Neuronal stem cell (in vitro differentiated cells): ENCODE measurements at regions not wholly inside any gene's neighbourhood (a gene's known extent, or its start where the extent isn't known, plus 50 kb on each side); places are given as distances from the start of the nearest gene placed in this dataset.

Source experiments
- DNase-seq: peaks from one replicate; pipeline ENCODE4 v3.0.0-alpha.2; 2013; ENCODE audit warnings: low spot score
- H2AFZ ChIP-seq: one replicate; pipeline ENCODE4 v1.6.1; 2013; ENCODE audit warnings: mild to moderate bottlenecking, low read length, inconsistent platforms
- H2AK5ac ChIP-seq: 2 replicates; pipeline ENCODE4 v1.6.1; 2013; ENCODE audit warnings: low read depth, mild to moderate bottlenecking, inconsistent platforms, low read length, moderate library complexity, mixed read lengths
- H2BK120ac ChIP-seq: 2 replicates; pipeline ENCODE4 v1.6.1; 2013; ENCODE audit warnings: low read depth, mild to moderate bottlenecking, inconsistent platforms, low read length, moderate library complexity, mixed read lengths
- H2BK12ac ChIP-seq: one replicate; pipeline ENCODE4 v1.6.1; 2013; ENCODE audit warnings: low read length, inconsistent platforms
- H2BK15ac ChIP-seq: 2 replicates; pipeline ENCODE4 v1.6.1; 2013; ENCODE audit warnings: mild to moderate bottlenecking, low read length, inconsistent platforms, mixed read lengths
- H2BK5ac ChIP-seq: one replicate; pipeline ENCODE4 v1.6.1; 2013; ENCODE audit warnings: inconsistent platforms, mild to moderate bottlenecking, low read length, moderate library complexity
- H3K14ac ChIP-seq: one replicate; pipeline ENCODE4 v1.6.1; 2013; ENCODE audit warnings: low read length, inconsistent platforms
- H3K18ac ChIP-seq: 2 replicates; pipeline ENCODE4 v1.6.1; 2013; ENCODE audit warnings: low read length, inconsistent platforms
- H3K23ac ChIP-seq: 2 replicates; pipeline ENCODE4 v1.6.1; 2013; ENCODE audit warnings: low read depth, mild to moderate bottlenecking, mixed read lengths, low read length, inconsistent platforms; ENCODE audit not compliant: poor library complexity
- H3K27ac ChIP-seq: replicated peaks from 3 replicates; pipeline ENCODE4 v1.5.1; 2013; ENCODE audit warnings: low read length, inconsistent platforms
- H3K27me3 ChIP-seq, 3 experiments: 2 replicates each; pipeline ENCODE4 v1.6.1; 2013; ENCODE audit warnings: low read length in 3 of 3, mild to moderate bottlenecking in 2 of 3, inconsistent platforms in 1 of 3, low read depth in 1 of 3, mixed read lengths in 1 of 3, moderate library complexity in 1 of 3; ENCODE audit not compliant: control insufficient read depth in 3 of 3, insufficient read depth in 3 of 3
- H3K36me3 ChIP-seq, 2 donors: replicated peaks in 1 of 2; 2 replicates each; pipeline ENCODE4 v1.6.1; 2013; ENCODE audit warnings: low read length in 2 of 2; ENCODE audit not compliant: control insufficient read depth in 2 of 2, insufficient read depth in 2 of 2
- H3K4ac ChIP-seq: 2 replicates; pipeline ENCODE4 v1.6.1; 2013; ENCODE audit warnings: inconsistent platforms, mild to moderate bottlenecking, low read length, moderate library complexity
- H3K4me1 ChIP-seq, 2 donors: 1 replicate in 1 of 2; 2 replicates in 1 of 2; pipeline ENCODE4 v1.6.1; 2013; ENCODE audit warnings: low read length in 2 of 2, low read depth in 1 of 2; ENCODE audit not compliant: control insufficient read depth in 2 of 2, insufficient read depth in 1 of 2
- H3K4me2 ChIP-seq: one replicate; pipeline ENCODE4 v1.6.1; 2013; ENCODE audit warnings: mild to moderate bottlenecking, low read length, inconsistent platforms; ENCODE audit not compliant: insufficient read depth, poor library complexity, severe bottlenecking
- H3K4me3 ChIP-seq, 2 donors: 2 replicates each; pipeline ENCODE4 v1.5.1; 2013; ENCODE audit warnings: low read length in 2 of 2, mild to moderate bottlenecking in 2 of 2, inconsistent platforms in 1 of 2, moderate library complexity in 1 of 2
- H3K79me1 ChIP-seq: one replicate; pipeline ENCODE4 v1.6.1; 2013; ENCODE audit warnings: low read depth, mild to moderate bottlenecking, inconsistent platforms, low read length, moderate library complexity
- H3K9ac ChIP-seq: one replicate; pipeline ENCODE4 v1.6.1; 2013; ENCODE audit warnings: mild to moderate bottlenecking, low read depth, low read length, inconsistent platforms; ENCODE audit not compliant: poor library complexity
- H3K9me3 ChIP-seq, 2 donors: replicated peaks in 1 of 2; 2 replicates each; pipeline versions ENCODE3 to v1.6.1; 2013; ENCODE audit warnings: low read length in 2 of 2, mild to moderate bottlenecking in 2 of 2, inconsistent platforms in 1 of 2, low read depth in 1 of 2, mixed read lengths in 1 of 2, moderate library complexity in 1 of 2; ENCODE audit not compliant: control insufficient read depth in 2 of 2, insufficient read depth in 1 of 2
- H4K8ac ChIP-seq: one replicate; pipeline ENCODE4 v1.6.1; 2013; ENCODE audit warnings: low read depth, mild to moderate bottlenecking, inconsistent platforms, low read length, moderate library complexity
- H4K91ac ChIP-seq: one replicate; pipeline ENCODE4 v1.6.1; 2013; ENCODE audit warnings: low read length, low read depth, mild to moderate bottlenecking, inconsistent platforms; ENCODE audit not compliant: poor library complexity
- WGBS, 2 donors: extraction: QIAGEN DNeasy Blood & Tissue Kit; methylation state at CpG; one replicate each; pipeline ENCODE4 v1.1.7; 2013; ENCODE audit warnings: missing lambda C conversion rate in 2 of 2, mixed read lengths in 1 of 2; ENCODE audit not compliant: insufficient read length in 2 of 2, insufficient replicate concordance in 1 of 2; ENCODE audit errors: extremely low coverage in 2 of 2; 5-methylcytosine and 5-hydroxymethylcytosine counted together

DNA sequence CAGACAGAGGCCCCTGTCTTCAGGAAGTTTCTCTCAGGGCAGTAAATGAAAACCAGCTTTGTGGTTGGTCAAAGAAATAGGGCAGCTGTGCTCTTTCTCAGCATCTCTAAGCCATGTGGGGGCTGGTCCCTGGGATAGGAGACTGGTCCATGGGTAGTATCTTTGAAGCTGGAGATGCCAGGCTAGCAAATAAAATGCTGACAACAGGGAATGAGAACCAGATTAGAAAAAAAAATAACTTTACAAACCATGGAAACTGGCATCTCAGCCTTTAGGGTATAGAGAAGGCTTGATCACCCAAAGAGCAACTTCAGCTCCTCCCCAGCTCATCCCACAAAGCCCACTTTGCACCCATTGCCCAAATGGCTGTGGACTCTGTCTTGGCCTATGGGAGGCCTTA, 138.1 kb downstream of the TTC32 start:
- no peak overlapping the region for H4K8ac ChIP-seq
- no peak overlapping the region for H2BK120ac ChIP-seq
- no peak overlapping the region for H3K4me2 ChIP-seq

DNA sequence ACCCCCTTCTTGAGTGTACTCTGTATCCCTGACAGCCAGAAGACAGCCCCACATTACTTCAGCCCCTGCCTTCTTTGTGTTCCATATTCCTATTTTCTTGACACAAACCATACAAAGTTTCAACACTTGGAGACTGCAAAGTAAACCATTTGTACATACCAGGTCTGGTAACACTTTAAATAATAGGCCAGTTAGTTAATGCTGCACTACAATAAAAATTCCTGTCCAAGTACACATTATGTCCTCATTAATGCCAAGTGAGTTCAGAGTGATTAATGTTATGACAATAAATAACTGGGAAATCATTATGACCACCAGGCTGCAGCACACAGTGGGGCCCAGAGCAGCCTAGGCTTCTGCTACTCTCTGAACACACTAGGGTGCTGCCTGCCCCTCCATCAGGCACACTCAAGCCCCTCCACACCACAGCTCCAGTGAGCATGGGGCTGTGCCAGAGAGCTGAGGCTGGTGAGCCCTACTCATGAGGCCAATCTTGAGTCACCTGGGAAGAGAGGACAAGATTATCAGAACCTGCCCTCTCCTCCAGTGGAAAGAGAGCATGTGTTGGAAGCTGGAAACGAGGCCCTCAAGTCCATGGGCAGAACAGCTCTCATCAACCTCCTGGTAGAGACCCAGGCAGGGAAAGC, 138.7 kb downstream of the TTC32 start:
- Histone ChIP-seq H3K18ac (peak overlapping the region; percentile 23), H3K79me1 (no peaks in the 10 kb centered on the region), H3K4ac (no peak overlapping the region), H3K4me3 (no peak overlapping the region), H2AFZ (no peak overlapping the region), H3K23ac (no peak overlapping the region), H2BK12ac (no peak overlapping the region), H3K9ac (no peak overlapping the region), H3K27me3 (no peaks in the 10 kb centered on the region), H2BK5ac (no peak overlapping the region), H3K4me1 (no peaks in the 10 kb centered on the region), H4K91ac (peak overlapping the region; percentile 40), H3K36me3 (no peaks in the 10 kb centered on the region), H2BK120ac (no peak overlapping the region), H3K4me2 (no peak overlapping the region), H3K27ac (no peak overlapping the region), H2AK5ac (no peak overlapping the region), H2BK15ac (no peak overlapping the region), H3K14ac (no peak overlapping the region), H3K9me3 (no peaks in the 10 kb centered on the region), H4K8ac (no peak overlapping the region)
- WGBS, 2 donors: no CpG with 5 or more reads among the region's 1 CpG
- DNase-seq: no peak

More for the DNA sequence above, 138.1 kb downstream of the TTC32 start:
- Histone ChIP-seq H3K9ac (no peak overlapping the region), H2BK12ac (no peak overlapping the region), H2BK15ac (no peak overlapping the region), H3K23ac (no peak overlapping the region), H3K14ac (no peak overlapping the region), H2AFZ (no peak overlapping the region), H3K18ac (no peak overlapping the region), H3K79me1 (no peaks in the 10 kb centered on the region), H2AK5ac (no peak overlapping the region), H3K4ac (no peak overlapping the region), H3K27me3 (no peaks in the 10 kb centered on the region), H4K91ac (no peak overlapping the region), H3K9me3 (no peaks in the 10 kb centered on the region), H3K27ac (no peak overlapping the region), H2BK5ac (no peak overlapping the region), H3K36me3 (no peaks in the 10 kb centered on the region), H3K4me1 (no peaks in the 10 kb centered on the region), H3K4me3 (no peak overlapping the region)
- DNase-seq: no peak

DNA sequence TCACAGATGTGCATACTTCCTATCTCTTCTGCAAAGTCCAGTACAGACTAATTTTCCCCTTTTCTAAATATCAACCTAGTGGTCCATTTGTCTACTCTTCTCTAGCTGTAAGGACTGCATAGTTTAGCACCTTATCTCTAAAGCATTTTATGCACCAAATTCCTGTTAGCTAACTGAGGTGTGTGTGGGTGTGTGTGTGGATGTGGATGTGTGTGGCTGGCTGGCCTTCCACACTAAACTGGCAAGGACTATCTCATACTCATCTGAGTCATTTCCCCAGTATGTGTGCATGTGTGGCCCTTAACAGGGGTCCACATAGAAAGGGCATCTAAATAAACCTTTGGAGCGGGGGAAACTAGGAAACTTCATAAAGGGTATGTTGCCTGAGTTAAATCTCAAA, 139.6 kb downstream of the TTC32 start:
- Histone ChIP-seq H3K9me3 (no peaks in the 10 kb centered on the region), H3K27ac (no peak overlapping the region)
- no CpG with 5 or more reads among the region's 1 CpG for whole genome bisulfite sequencing, 2 donors

DNA sequence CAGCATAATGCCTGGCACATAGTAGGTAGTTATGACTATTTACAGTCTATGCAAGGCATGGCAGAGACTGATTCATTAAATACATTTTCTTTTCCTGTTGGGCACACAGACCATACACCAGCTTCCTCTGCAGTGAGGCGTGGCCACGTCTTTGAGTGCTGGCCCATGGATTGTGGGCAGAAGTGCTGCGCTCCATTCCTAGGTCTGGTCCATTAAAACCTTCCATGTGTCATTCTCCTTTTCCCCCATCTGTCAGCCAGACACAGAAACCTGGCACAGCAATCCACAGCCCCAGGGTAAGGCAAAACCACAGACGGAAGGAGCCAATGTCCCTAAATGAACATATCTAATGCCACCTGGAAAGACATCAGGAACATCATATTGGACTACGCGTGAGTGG, 141.9 kb downstream of the TTC32 start:
- WGBS, 2 donors: no CpG with 5 or more reads among the region's 6 CpGs
- H3K79me1 ChIP-seq: no peaks in the 10 kb centered on the region
- DNase-seq: no peak

More for the DNA sequence above, 139.6 kb downstream of the TTC32 start:
- Histone ChIP-seq H2AK5ac (no peak overlapping the region), H3K79me1 (no peaks in the 10 kb centered on the region), H3K9ac (no peak overlapping the region), H3K36me3 (no peaks in the 10 kb centered on the region), H3K23ac (no peak overlapping the region), H2BK12ac (no peak overlapping the region), H3K4me1 (no peaks in the 10 kb centered on the region), H2BK15ac (no peak overlapping the region), H3K4me2 (no peak overlapping the region), H3K27me3 (no peaks in the 10 kb centered on the region), H3K18ac (no peak overlapping the region), H2BK5ac (no peak overlapping the region), H2BK120ac (no peak overlapping the region), H4K8ac (no peak overlapping the region), H2AFZ (no peak overlapping the region), H4K91ac (no peak overlapping the region), H3K4ac (no peak overlapping the region), H3K4me3 (no peak overlapping the region), H3K14ac (no peak overlapping the region)
- no peak for DNase-seq

More for the DNA sequence above, 141.9 kb downstream of the TTC32 start:
- Histone ChIP-seq H3K36me3 (no peaks in the 10 kb centered on the region), H3K9ac (no peak overlapping the region), H3K4ac (no peak overlapping the region), H3K9me3 (no peaks in the 10 kb centered on the region), H2AK5ac (no peak overlapping the region), H2BK12ac (no peak overlapping the region), H2BK5ac (no peak overlapping the region), H2BK15ac (no peak overlapping the region), H3K27me3 (no peaks in the 10 kb centered on the region), H3K4me1 (no peaks in the 10 kb centered on the region), H3K18ac (no peak overlapping the region), H2AFZ (no peak overlapping the region), H4K91ac (no peak overlapping the region), H3K4me3 (no peak overlapping the region), H3K27ac (no peak overlapping the region), H3K23ac (no peak overlapping the region), H2BK120ac (no peak overlapping the region), H4K8ac (no peak overlapping the region), H3K14ac (no peak overlapping the region), H3K4me2 (no peak overlapping the region)
